Bronchial epithelial cell (primary cell): ENCODE measurements at regions not wholly inside any gene's neighbourhood (a gene's known extent, or its start where the extent isn't known, plus 50 kb on each side); places are given as distances from the start of the nearest gene placed in this dataset.
A peak's percentile ranks its signal among the peaks of the same experiment; 100 is the strongest.

Experiments used
- DNase-seq: peaks from one replicate; pipeline ENCODE4 v3.0.0-alpha.2; 2010; ENCODE audit warnings: low read depth
- FAIRE-seq: peaks from 2 replicates; lab custom pipeline; 2011; peaks lifted over from hg19 to GRCh38; lab: Jason Lieb, UNC
- H3K27me3 ChIP-seq: 2 replicates; pipeline ENCODE4 v1.5.1; 2011; ENCODE audit warnings: low read length; ENCODE audit not compliant: control insufficient read depth, insufficient read depth
- H3K36me3 ChIP-seq: 2 replicates; pipeline ENCODE4 v1.5.1; 2011; ENCODE audit warnings: low read length; ENCODE audit not compliant: control insufficient read depth, insufficient read depth
- H3K4me3 ChIP-seq: 2 replicates; pipeline ENCODE4 v1.5.1; 2011; ENCODE audit warnings: mild to moderate bottlenecking, low read depth, low read length, control low read depth
- CTCF ChIP-seq: IDR thresholded peaks from 2 replicates; pipeline ENCODE4 v1.5.1; 2011; ENCODE audit warnings: mild to moderate bottlenecking, moderate library complexity, low read length, control low read depth, inconsistent platforms; ENCODE audit not compliant: insufficient read depth, severe bottlenecking

- Histone ChIP-seq H3K36me3 (no peaks in the 10 kb centered on the region), H3K4me3 (no peak overlapping the region), H3K27me3 (no peaks in the 10 kb centered on the region)
- DNase-seq (no peak), FAIRE-seq (peak; percentile 23)
- TF ChIP-seq CTCF = no peak
Measured at GRCh38 chr13:34671137-34671536, 270.9 kb upstream of the NBEA start.

- no peaks in the 10 kb centered on the region for H3K36me3 ChIP-seq
- H3K4me3 ChIP-seq = no peak overlapping the region
- no peaks in the 10 kb centered on the region for H3K27me3 ChIP-seq
- no peak for FAIRE-seq
- no peak for TF ChIP-seq CTCF
- peak; percentile 5 for DNase-seq
Measured at GRCh38 chr13:34672631-34673030, 269.4 kb upstream of the NBEA start.

GRCh38 chr13:34675626-34676025 lies 266.4 kb upstream of the NBEA start:
- FAIRE-seq (no peak), DNase-seq (no peak)
- no peaks in the 10 kb centered on the region for H3K36me3 ChIP-seq
- H3K4me3 ChIP-seq = no peak overlapping the region
- H3K27me3 ChIP-seq = no peaks in the 10 kb centered on the region
- TF ChIP-seq CTCF = no peak

GRCh38 chr13:34678154-34678553 lies 263.9 kb upstream of the NBEA start:
- no peak for TF ChIP-seq CTCF
- FAIRE-seq (no peak), DNase-seq (peak; percentile 82)
- Histone ChIP-seq H3K4me3 (no peak overlapping the region), H3K27me3 (no peaks in the 10 kb centered on the region), H3K36me3 (no peaks in the 10 kb centered on the region)

GRCh38 chr13:34681405-34681955 lies 260.6 kb upstream of the NBEA start:
- no peak for DNase-seq
- Histone ChIP-seq H3K36me3 (no peaks in the 10 kb centered on the region), H3K4me3 (no peak overlapping the region), H3K27me3 (no peaks in the 10 kb centered on the region)
- no peak for TF ChIP-seq CTCF
- FAIRE-seq = no peak

GRCh38 chr13:34695063-34695462 lies 247.0 kb upstream of the NBEA start:
- DNase-seq (no peak), FAIRE-seq (no peak)
- Histone ChIP-seq H3K36me3 (no peaks in the 10 kb centered on the region), H3K27me3 (no peaks in the 10 kb centered on the region), H3K4me3 (no peak overlapping the region)
- TF ChIP-seq CTCF = no peak
